Cardiac muscle cell (in vitro differentiated cells and primary cell): ENCODE measurements at regions not wholly inside any gene's neighbourhood (a gene's known extent, or its start where the extent isn't known, plus 50 kb on each side); places are given as distances from the start of the nearest gene placed in this dataset.

ENCODE experiments used
- DNase-seq, 2 donors: peaks; one replicate each; pipeline versions ENCODE4 v3.0.0 to v3.0.0-alpha.2; 2010 to 2017; ENCODE audit warnings: low read depth in 1 of 2, low spot score in 1 of 2
- H3K27ac ChIP-seq: fragments of 200-600 bp; sonication (generic); 2 replicates; pipeline ENCODE4 v1.5.1; 2016
- H3K27me3 ChIP-seq: fragments of 200-600 bp; sonication (generic); 2 replicates; pipeline ENCODE4 v1.6.0; 2016; ENCODE audit warnings: control low read depth
- H3K36me3 ChIP-seq: fragments of 200-600 bp; sonication (generic); 2 replicates; pipeline ENCODE4 v1.5.1; 2016; ENCODE audit warnings: control low read depth
- H3K4me1 ChIP-seq: fragments of 200-600 bp; sonication (generic); 2 replicates; pipeline ENCODE4 v1.8.1; 2017; ENCODE audit warnings: low read depth, mild to moderate bottlenecking, mixed run types
- H3K4me3 ChIP-seq: fragments of 200-600 bp; sonication (generic); 2 replicates; pipeline ENCODE4 v1.5.1; 2016; ENCODE audit warnings: mild to moderate bottlenecking
- H3K9me3 ChIP-seq: fragments of 200-600 bp; sonication (generic); 2 replicates; pipeline ENCODE4 v1.5.1; 2017; ENCODE audit warnings: low read depth, mild to moderate bottlenecking, control low read depth
- TF ChIP-seq, protein P1 (sequence below): IDR thresholded peaks from 2 replicates; pipeline ENCODE4 v1.5.1; 2012; ENCODE audit warnings: low read depth, mild to moderate bottlenecking, low read length

GRCh38 chr18:68484241-68484640, 230.7 kb downstream of the TMX3 start:
- TF ChIP-seq, protein P1, sequence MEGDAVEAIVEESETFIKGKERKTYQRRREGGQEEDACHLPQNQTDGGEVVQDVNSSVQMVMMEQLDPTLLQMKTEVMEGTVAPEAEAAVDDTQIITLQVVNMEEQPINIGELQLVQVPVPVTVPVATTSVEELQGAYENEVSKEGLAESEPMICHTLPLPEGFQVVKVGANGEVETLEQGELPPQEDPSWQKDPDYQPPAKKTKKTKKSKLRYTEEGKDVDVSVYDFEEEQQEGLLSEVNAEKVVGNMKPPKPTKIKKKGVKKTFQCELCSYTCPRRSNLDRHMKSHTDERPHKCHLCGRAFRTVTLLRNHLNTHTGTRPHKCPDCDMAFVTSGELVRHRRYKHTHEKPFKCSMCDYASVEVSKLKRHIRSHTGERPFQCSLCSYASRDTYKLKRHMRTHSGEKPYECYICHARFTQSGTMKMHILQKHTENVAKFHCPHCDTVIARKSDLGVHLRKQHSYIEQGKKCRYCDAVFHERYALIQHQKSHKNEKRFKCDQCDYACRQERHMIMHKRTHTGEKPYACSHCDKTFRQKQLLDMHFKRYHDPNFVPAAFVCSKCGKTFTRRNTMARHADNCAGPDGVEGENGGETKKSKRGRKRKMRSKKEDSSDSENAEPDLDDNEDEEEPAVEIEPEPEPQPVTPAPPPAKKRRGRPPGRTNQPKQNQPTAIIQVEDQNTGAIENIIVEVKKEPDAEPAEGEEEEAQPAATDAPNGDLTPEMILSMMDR = no peak
- Histone ChIP-seq H3K36me3 (no peaks in the 10 kb centered on the region), H3K4me3 (no peak overlapping the region), H3K27me3 (no peaks in the 10 kb centered on the region), H3K4me1 (no peaks in the 10 kb centered on the region), H3K9me3 (no peaks in the 10 kb centered on the region), H3K27ac (no peak overlapping the region)
- peak in 1 of 2 donors; percentile 35 for DNase-seq

DNA sequence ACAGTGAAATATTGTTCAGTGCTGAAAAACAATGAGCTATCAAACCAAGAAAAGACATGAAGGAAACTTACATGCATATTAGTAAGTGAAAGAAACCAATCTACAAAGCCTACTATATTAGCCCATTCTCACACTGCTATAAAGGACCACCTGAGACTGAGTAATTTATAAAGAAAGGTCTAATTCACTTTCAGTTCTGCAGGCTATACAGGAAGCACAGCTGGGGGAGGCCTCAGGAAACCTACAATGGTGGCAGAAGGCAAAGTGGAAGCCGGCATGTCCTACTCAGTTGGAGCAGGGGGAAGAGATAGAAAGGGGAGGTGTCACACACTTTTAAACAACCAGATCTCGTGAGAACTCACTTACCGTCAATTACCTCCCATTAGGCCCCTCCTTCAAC, 232.1 kb downstream of the TMX3 start:
- no peaks in the 10 kb centered on the region for H3K27me3 ChIP-seq

DNA sequence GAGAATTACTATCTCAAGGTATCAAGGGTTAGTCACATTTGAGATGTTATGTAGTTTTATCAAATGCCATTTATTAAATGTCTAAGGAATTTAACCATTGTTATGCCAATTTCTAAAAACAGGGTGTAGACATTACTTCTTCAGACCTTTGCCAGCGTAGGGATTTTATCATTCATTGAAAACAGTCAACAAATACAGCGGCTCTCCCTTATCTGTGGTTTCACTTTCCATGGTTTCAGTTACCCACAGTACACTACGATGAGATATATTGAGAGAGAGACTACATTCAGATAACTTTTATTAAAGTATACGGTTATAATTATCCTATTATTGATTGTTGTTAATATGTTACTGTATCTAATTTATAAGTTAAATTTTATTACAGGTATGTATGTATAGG, 234.7 kb downstream of the TMX3 start:
- Histone ChIP-seq H3K4me1 (no peaks in the 10 kb centered on the region), H3K36me3 (no peaks in the 10 kb centered on the region), H3K9me3 (no peaks in the 10 kb centered on the region), H3K27ac (no peak overlapping the region), H3K27me3 (no peaks in the 10 kb centered on the region), H3K4me3 (no peak overlapping the region)
- TF ChIP-seq, protein P1 = no peak
- DNase-seq = peak in 1 of 2 donors; percentile 44

More for the DNA sequence above, 232.1 kb downstream of the TMX3 start:
- Histone ChIP-seq H3K9me3 (no peaks in the 10 kb centered on the region), H3K4me3 (no peak overlapping the region), H3K4me1 (no peaks in the 10 kb centered on the region), H3K27ac (no peak overlapping the region), H3K36me3 (no peaks in the 10 kb centered on the region)
- TF ChIP-seq, protein P1 = no peak
- no peak for DNase-seq

- TF ChIP-seq, protein P1 = no peak
- Histone ChIP-seq H3K27ac (no peak overlapping the region), H3K9me3 (no peaks in the 10 kb centered on the region), H3K27me3 (no peaks in the 10 kb centered on the region), H3K36me3 (no peaks in the 10 kb centered on the region), H3K4me1 (no peaks in the 10 kb centered on the region), H3K4me3 (no peak overlapping the region)
- DNase-seq = no peak
Measured at GRCh38 chr18:68478246-68478645, 236.7 kb downstream of the TMX3 start.

DNA sequence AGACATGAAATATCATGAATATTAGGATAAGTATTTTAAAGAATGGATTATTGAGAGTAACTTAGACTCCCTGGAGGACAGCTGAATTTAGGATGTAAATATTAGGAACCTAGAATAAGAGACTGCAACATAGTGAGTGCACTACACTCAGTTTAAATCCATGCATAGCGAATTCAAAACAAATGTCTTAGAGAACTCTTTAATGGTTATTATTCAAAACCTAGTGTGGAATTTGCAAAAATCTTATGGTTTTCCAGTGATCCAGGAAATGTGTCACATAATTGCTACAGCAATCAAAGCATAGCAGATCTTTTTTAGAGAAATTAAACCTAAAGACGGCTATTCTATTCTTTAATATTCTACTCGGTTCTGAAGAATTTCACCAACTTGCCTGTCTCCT, 239.0 kb downstream of the TMX3 start:
- H3K27ac ChIP-seq = no peak overlapping the region
- TF ChIP-seq, protein P1 = no peak
- DNase-seq = no peak

More for the DNA sequence above, 239.0 kb downstream of the TMX3 start:
- no peaks in the 10 kb centered on the region for H3K9me3 ChIP-seq
- no peaks in the 10 kb centered on the region for H3K4me1 ChIP-seq
- H3K4me3 ChIP-seq = no peak overlapping the region
- H3K36me3 ChIP-seq = no peaks in the 10 kb centered on the region
- H3K27me3 ChIP-seq = no peaks in the 10 kb centered on the region
